Esophagus muscularis mucosa (tissue), 3 donors: ENCODE measurements at regions not wholly inside any gene's neighbourhood (a gene's known extent, or its start where the extent isn't known, plus 50 kb on each side); places are given as distances from the start of the nearest gene placed in this dataset.

Experiments
- POLR2A ChIP-seq: fragments of 450-650 bp; IDR thresholded peaks from one replicate; pipeline ENCODE4 v1.6.1; 2017; ENCODE audit warnings: antibody characterized with exemption, moderate library complexity, mild to moderate bottlenecking, low read depth
- POLR2AphosphoS5 ChIP-seq, 2 donors: sonication (generic); formaldehyde crosslinking; IDR thresholded peaks; one replicate each; pipeline ENCODE4 v1.6.1; 2017; ENCODE audit warnings: antibody characterized with exemption in 2 of 2
- TF ChIP-seq, protein P1 (sequence below), 3 experiments: fragments of 200-600 bp in 2 of 3; fragments of 450-650 bp in 1 of 3; sonication (generic) in 2 of 3; IDR thresholded peaks; one replicate each; pipeline ENCODE4 v1.5.1; 2017 to 2019; ENCODE audit warnings: antibody characterized with exemption in 3 of 3, mild to moderate bottlenecking in 2 of 3, moderate library complexity in 1 of 3

DNA sequence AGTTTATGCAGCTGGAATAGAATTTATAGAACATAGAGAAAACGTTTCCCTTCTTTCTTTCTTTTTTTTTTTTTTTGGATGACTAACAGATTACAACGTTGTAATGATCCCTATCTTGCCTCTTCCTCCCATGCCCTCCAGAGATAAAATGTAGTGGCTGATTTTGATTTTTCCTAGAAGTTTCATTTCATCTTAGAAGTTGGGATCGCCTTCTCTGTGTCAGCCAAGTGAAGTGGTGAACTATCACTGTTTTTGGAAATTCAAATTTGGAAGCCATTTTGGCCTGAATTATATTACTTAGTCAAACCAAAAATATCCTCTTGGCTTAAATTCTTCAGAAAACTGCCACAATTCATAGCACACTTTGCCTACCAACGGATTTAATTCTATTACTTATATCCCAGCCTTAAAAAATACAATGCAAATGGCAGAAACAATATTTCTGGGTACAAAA lies 1025.5 kb upstream of the NR2F2 start:
- TF ChIP-seq, protein P1, sequence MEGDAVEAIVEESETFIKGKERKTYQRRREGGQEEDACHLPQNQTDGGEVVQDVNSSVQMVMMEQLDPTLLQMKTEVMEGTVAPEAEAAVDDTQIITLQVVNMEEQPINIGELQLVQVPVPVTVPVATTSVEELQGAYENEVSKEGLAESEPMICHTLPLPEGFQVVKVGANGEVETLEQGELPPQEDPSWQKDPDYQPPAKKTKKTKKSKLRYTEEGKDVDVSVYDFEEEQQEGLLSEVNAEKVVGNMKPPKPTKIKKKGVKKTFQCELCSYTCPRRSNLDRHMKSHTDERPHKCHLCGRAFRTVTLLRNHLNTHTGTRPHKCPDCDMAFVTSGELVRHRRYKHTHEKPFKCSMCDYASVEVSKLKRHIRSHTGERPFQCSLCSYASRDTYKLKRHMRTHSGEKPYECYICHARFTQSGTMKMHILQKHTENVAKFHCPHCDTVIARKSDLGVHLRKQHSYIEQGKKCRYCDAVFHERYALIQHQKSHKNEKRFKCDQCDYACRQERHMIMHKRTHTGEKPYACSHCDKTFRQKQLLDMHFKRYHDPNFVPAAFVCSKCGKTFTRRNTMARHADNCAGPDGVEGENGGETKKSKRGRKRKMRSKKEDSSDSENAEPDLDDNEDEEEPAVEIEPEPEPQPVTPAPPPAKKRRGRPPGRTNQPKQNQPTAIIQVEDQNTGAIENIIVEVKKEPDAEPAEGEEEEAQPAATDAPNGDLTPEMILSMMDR (IDR thresholded peaks at IDR 0.05): no peak
- no peak for TF ChIP-seq POLR2A
- TF ChIP-seq POLR2AphosphoS5 (IDR thresholded peaks at IDR 0.05): no peak
